ENCODE measurements at regions not wholly inside any gene's neighbourhood (a gene's known extent, or its start where the extent isn't known, plus 50 kb on each side); places are given as distances from the start of the nearest gene placed in this dataset.

DNA sequence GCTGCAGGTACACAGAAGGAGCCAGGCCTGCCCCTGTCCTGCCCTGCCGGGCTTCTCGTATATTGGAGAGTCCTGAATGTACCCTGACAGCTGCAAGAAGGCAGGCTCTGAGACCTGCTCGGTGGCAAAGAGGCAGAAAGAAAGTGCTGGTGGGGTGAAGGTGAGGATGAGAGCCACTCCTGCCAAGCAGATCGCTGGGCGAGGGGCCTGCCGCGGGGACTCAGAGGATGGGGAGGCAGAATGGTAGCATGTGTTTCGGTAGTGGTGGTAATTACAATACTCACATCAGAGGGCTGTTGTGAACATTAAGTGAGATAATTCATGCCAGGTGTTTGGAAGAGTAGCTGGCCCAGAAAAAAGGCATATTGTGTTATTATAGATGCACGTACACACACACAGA, 56.6 kb upstream of the SLC22A23 start:
- DNase-seq (ENCODE audit: low read depth, low spot score) = no peak
- Histone ChIP-seq H3K9ac (ENCODE audit: insufficient read length) (no peak overlapping the region), H3K27ac (no peak overlapping the region), H3K4me3 (no peak overlapping the region), H3K36me3 (ENCODE audit: insufficient read depth, low read length) (no peaks in the 10 kb centered on the region), H3K9me3 (ENCODE audit: low read depth, low read length) (no peaks in the 10 kb centered on the region)
- TF ChIP-seq FOXP2 (optimal IDR thresholded peaks at IDR 0.05; ENCODE audit: control extremely low read depth, extremely low read length, insufficient read depth) (no peak), EZH2 (IDR thresholded peaks at IDR 0.05) (no peak), POLR2AphosphoS5 (IDR thresholded peaks at IDR 0.05; ENCODE audit: borderline replicate concordance, low read depth, low read length) (no peak)

DNA sequence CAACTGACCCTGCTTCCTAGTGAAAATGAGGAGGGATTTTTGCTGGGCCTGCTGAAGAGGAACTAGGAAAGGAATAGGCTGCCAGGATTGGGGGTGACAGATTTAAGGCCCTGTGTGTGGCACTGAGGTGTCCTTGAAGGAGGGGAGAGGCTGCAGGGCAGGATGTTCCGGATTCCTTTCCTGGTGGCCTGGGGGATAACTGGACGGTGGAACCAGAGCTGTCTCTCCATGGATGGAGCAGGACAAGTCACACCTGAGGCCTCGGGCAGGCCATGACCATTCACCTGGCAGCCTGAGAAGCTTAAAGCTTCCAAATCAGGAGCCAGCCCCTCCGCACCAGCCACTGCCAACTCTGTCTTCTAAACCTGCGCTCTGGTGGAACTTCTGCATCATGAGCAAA, 56.0 kb upstream of the SLC22A23 start:
- H3K9ac ChIP-seq (ENCODE audit: insufficient read length) = no peak overlapping the region
- no peak overlapping the region for H3K27ac ChIP-seq
- DNase-seq (ENCODE audit: low read depth, low spot score) = no peak
- no peak overlapping the region for H3K4me3 ChIP-seq
- H3K9me3 ChIP-seq (ENCODE audit: low read depth, low read length) = no peaks in the 10 kb centered on the region
- H3K36me3 ChIP-seq (ENCODE audit: insufficient read depth, low read length) = no peaks in the 10 kb centered on the region
- TF ChIP-seq FOXP2 (optimal IDR thresholded peaks at IDR 0.05; ENCODE audit: control extremely low read depth, extremely low read length, insufficient read depth) = no peak
- TF ChIP-seq POLR2AphosphoS5 (IDR thresholded peaks at IDR 0.05; ENCODE audit: borderline replicate concordance, low read depth, low read length) = no peak
- no peak for TF ChIP-seq EZH2 (IDR thresholded peaks at IDR 0.05)

DNA sequence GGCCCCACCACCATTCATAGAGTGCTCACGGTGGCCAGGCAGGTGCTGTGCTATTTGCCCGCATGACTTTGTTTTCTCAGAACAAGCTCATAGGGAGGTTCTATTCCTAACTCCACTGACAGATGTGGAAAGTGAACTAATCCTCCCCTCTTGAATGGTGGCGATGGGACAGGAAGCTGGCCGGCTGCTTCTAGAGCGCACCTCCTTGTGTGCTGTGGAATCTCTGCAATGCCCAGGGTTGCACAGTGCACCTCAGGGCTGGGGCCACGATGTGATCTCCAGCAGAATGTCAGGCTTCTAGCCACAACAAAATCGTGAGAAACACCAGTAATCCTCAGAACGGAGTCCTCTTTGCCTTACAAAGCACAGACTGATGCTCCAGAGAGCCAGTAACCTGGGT, 53.8 kb upstream of the SLC22A23 start:
- no peak overlapping the region for H3K4me3 ChIP-seq
- H3K9ac ChIP-seq (ENCODE audit: insufficient read length) = no peak overlapping the region
- no peak for TF ChIP-seq FOXP2 (optimal IDR thresholded peaks at IDR 0.05; ENCODE audit: control extremely low read depth, extremely low read length, insufficient read depth)
- TF ChIP-seq EZH2 (IDR thresholded peaks at IDR 0.05) = no peak
- no peak for TF ChIP-seq POLR2AphosphoS5 (IDR thresholded peaks at IDR 0.05; ENCODE audit: borderline replicate concordance, low read depth, low read length)
- H3K9me3 ChIP-seq (ENCODE audit: low read depth, low read length) = no peaks in the 10 kb centered on the region
- no peak for DNase-seq (ENCODE audit: low read depth, low spot score)
- H3K36me3 ChIP-seq (ENCODE audit: insufficient read depth, low read length) = no peaks in the 10 kb centered on the region
- no peak overlapping the region for H3K27ac ChIP-seq

DNA sequence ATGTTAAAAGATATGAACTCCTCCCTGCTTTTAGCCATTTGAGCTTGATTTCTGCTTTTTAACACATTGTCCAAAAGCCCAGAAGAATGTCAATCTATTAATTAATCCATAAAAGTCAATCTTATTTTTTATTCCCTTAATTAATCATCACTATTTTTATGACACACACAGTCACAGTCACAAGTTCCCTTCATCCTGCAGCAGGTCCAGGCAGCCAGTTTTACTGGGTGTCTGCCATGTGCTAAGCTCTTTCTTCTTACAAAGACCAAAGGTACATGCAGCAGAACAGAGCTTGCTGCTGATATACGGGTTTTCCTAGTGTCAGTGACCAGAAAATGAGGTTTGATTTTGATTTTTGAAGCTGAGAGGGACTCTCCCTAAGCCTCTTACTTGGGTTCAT, 53.3 kb upstream of the SLC22A23 start:
- DNase-seq (ENCODE audit: low read depth, low spot score) = no peak
- Histone ChIP-seq H3K36me3 (ENCODE audit: insufficient read depth, low read length) (no peaks in the 10 kb centered on the region), H3K27ac (no peak overlapping the region), H3K9ac (ENCODE audit: insufficient read length) (no peak overlapping the region), H3K9me3 (ENCODE audit: low read depth, low read length) (no peaks in the 10 kb centered on the region), H3K4me3 (no peak overlapping the region)
- TF ChIP-seq EZH2 (IDR thresholded peaks at IDR 0.05) = no peak
- no peak for TF ChIP-seq FOXP2 (optimal IDR thresholded peaks at IDR 0.05; ENCODE audit: control extremely low read depth, extremely low read length, insufficient read depth)
- no peak for TF ChIP-seq POLR2AphosphoS5 (IDR thresholded peaks at IDR 0.05; ENCODE audit: borderline replicate concordance, low read depth, low read length)

DNA sequence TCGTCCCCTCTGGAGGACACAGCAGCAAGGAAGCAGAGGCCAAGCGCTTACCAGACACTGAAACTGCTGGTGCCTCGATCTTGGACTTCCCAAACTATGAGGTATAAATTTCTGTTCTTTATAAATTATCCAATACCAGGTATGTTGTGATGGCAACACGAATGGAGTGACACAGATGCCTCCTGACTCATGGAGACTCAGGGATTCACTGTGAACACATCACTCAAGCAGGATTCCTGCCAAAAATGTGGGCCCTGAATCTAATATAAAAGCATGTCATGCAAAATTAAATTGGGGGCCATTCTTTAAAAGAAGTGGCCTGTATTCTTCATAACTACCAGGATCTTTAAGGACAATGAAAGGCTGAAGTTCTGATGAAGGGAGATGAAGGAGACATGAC, 52.5 kb upstream of the SLC22A23 start:
- no peak for DNase-seq (ENCODE audit: low read depth, low spot score)
- no peak overlapping the region for H3K9ac ChIP-seq (ENCODE audit: insufficient read length)
- TF ChIP-seq FOXP2 (optimal IDR thresholded peaks at IDR 0.05; ENCODE audit: control extremely low read depth, extremely low read length, insufficient read depth) (no peak), EZH2 (IDR thresholded peaks at IDR 0.05) (no peak), POLR2AphosphoS5 (IDR thresholded peaks at IDR 0.05; ENCODE audit: borderline replicate concordance, low read depth, low read length) (no peak)

DNA sequence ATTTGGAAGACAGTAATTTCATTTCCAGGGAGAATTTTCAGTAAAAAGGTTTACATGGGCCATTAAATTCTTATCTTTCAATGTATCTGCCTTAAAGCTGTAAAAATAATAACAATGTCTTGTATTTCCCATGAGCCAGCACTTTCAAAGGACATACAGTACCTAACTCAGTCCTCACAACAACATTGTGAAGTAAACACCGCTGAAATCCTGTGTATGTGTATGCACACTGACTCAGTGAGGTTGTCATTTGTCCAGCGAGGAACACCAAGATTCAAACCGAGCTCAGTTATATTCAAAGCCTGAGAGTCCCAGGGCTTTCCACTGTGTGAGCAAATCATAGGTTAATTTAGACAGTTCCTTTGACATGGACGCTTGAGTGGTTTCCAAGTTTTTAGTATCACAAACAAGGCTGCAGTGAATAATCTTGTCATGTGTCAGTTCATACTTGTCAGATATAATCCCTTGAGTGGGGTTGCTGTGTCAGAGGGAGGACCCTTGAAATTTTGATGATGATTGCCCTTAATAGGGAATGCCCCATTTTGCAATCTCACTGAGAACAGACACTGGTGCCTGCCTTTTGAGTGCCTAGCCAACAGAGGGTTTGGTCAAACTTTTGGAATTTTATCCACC, 50.0 kb upstream of the SLC22A23 start:
- Histone ChIP-seq H3K36me3 (ENCODE audit: insufficient read depth, low read length) (no peaks in the 10 kb centered on the region), H3K4me3 (no peak overlapping the region), H3K9me3 (ENCODE audit: low read depth, low read length) (no peaks in the 10 kb centered on the region), H3K27ac (no peak overlapping the region), H3K9ac (ENCODE audit: insufficient read length) (no peak overlapping the region)
- TF ChIP-seq FOXP2 (optimal IDR thresholded peaks at IDR 0.05; ENCODE audit: control extremely low read depth, extremely low read length, insufficient read depth) = no peak
- no peak for TF ChIP-seq POLR2AphosphoS5 (IDR thresholded peaks at IDR 0.05; ENCODE audit: borderline replicate concordance, low read depth, low read length)
- no peak for TF ChIP-seq EZH2 (IDR thresholded peaks at IDR 0.05)
- DNase-seq (ENCODE audit: low read depth, low spot score) = no peak

More for the DNA sequence above, 52.5 kb upstream of the SLC22A23 start:
- H3K27ac ChIP-seq = no peak overlapping the region
- H3K36me3 ChIP-seq (ENCODE audit: insufficient read depth, low read length) = no peaks in the 10 kb centered on the region
- no peak overlapping the region for H3K4me3 ChIP-seq
- H3K9me3 ChIP-seq (ENCODE audit: low read depth, low read length) = no peaks in the 10 kb centered on the region
